ENCODE measurements at regions not wholly inside any gene's neighbourhood (a gene's known extent, or its start where the extent isn't known, plus 50 kb on each side); places are given as distances from the start of the nearest gene placed in this dataset.

DNA sequence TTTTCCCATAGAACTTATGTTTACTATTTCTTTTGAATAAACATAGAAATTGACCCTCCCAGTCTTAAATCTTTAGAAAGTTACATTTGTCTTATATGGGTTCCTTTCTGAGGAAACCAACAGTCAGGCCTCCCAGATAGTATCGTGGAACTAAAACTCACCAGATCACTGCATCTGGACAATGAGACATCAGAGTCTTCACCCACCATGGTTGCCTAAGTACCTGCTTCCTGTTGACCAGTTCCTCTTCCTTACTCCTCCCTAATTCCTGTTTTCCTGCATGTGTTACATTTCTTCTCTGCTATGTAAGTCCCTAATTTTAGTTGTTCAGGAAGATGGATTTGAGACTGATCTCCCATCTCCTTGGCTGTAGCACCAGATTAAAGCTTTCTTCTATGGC lies 462.2 kb downstream of the DIRAS2 start (continued):
- TF ChIP-seq, protein P1, sequence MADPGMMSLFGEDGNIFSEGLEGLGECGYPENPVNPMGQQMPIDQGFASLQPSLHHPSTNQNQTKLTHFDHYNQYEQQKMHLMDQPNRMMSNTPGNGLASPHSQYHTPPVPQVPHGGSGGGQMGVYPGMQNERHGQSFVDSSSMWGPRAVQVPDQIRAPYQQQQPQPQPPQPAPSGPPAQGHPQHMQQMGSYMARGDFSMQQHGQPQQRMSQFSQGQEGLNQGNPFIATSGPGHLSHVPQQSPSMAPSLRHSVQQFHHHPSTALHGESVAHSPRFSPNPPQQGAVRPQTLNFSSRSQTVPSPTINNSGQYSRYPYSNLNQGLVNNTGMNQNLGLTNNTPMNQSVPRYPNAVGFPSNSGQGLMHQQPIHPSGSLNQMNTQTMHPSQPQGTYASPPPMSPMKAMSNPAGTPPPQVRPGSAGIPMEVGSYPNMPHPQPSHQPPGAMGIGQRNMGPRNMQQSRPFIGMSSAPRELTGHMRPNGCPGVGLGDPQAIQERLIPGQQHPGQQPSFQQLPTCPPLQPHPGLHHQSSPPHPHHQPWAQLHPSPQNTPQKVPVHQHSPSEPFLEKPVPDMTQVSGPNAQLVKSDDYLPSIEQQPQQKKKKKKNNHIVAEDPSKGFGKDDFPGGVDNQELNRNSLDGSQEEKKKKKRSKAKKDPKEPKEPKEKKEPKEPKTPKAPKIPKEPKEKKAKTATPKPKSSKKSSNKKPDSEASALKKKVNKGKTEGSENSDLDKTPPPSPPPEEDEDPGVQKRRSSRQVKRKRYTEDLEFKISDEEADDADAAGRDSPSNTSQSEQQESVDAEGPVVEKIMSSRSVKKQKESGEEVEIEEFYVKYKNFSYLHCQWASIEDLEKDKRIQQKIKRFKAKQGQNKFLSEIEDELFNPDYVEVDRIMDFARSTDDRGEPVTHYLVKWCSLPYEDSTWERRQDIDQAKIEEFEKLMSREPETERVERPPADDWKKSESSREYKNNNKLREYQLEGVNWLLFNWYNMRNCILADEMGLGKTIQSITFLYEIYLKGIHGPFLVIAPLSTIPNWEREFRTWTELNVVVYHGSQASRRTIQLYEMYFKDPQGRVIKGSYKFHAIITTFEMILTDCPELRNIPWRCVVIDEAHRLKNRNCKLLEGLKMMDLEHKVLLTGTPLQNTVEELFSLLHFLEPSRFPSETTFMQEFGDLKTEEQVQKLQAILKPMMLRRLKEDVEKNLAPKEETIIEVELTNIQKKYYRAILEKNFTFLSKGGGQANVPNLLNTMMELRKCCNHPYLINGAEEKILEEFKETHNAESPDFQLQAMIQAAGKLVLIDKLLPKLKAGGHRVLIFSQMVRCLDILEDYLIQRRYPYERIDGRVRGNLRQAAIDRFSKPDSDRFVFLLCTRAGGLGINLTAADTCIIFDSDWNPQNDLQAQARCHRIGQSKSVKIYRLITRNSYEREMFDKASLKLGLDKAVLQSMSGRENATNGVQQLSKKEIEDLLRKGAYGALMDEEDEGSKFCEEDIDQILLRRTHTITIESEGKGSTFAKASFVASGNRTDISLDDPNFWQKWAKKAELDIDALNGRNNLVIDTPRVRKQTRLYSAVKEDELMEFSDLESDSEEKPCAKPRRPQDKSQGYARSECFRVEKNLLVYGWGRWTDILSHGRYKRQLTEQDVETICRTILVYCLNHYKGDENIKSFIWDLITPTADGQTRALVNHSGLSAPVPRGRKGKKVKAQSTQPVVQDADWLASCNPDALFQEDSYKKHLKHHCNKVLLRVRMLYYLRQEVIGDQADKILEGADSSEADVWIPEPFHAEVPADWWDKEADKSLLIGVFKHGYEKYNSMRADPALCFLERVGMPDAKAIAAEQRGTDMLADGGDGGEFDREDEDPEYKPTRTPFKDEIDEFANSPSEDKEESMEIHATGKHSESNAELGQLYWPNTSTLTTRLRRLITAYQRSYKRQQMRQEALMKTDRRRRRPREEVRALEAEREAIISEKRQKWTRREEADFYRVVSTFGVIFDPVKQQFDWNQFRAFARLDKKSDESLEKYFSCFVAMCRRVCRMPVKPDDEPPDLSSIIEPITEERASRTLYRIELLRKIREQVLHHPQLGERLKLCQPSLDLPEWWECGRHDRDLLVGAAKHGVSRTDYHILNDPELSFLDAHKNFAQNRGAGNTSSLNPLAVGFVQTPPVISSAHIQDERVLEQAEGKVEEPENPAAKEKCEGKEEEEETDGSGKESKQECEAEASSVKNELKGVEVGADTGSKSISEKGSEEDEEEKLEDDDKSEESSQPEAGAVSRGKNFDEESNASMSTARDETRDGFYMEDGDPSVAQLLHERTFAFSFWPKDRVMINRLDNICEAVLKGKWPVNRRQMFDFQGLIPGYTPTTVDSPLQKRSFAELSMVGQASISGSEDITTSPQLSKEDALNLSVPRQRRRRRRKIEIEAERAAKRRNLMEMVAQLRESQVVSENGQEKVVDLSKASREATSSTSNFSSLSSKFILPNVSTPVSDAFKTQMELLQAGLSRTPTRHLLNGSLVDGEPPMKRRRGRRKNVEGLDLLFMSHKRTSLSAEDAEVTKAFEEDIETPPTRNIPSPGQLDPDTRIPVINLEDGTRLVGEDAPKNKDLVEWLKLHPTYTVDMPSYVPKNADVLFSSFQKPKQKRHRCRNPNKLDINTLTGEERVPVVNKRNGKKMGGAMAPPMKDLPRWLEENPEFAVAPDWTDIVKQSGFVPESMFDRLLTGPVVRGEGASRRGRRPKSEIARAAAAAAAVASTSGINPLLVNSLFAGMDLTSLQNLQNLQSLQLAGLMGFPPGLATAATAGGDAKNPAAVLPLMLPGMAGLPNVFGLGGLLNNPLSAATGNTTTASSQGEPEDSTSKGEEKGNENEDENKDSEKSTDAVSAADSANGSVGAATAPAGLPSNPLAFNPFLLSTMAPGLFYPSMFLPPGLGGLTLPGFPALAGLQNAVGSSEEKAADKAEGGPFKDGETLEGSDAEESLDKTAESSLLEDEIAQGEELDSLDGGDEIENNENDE (IDR thresholded peaks at IDR 0.05; ENCODE audit: insufficient replicate concordance, low read length): no peak
- TF ChIP-seq JUND (IDR thresholded peaks at IDR 0.05; ENCODE audit: low read length): no peak

Data from H1 (cell line).